GM12878 (cell line): ENCODE measurements at regions not wholly inside any gene's neighbourhood (a gene's known extent, or its start where the extent isn't known, plus 50 kb on each side); places are given as distances from the start of the nearest gene placed in this dataset.

ENCODE experiments used
- ATAC-seq: fragments of 200-7000 bp; cut with Tn5 transposase; 3 replicates; pipeline ENCODE4 v1.9.1; 2020; ENCODE audit warnings: mild to moderate bottlenecking, moderate library complexity
- BruUV-seq: library from RNA; stranded (reverse); fragments of 400-500 nt; replicated peaks from 2 replicates; lab custom pipeline; 2021; lab: Mats Ljungman, UMichigan
- CTCF ChIA-PET: fragments of 300-600 bp; sonication (Branson Sonifier 250); formaldehyde crosslinking; extraction: SDS; loops from one replicate; lab custom pipeline; 2021; ENCODE audit warnings: inconsistent platforms; lab: Yijun Ruan, JAX
- POLR2A ChIA-PET: fragments of 350-600 bp; formaldehyde crosslinking; extraction: SDS; loops from one replicate; lab custom pipeline; 2021; ENCODE audit warnings: inconsistent platforms; lab: Charles Lee
- RAD21 ChIA-PET: fragments of 300-600 bp; sonication (Branson Sonifier 250); formaldehyde crosslinking; loops from one replicate; lab custom pipeline; 2023; ENCODE audit warnings: antibody characterized with exemption; ENCODE audit not compliant: unreplicated experiment; lab: Charles Lee
- SMC1A ChIA-PET: fragments of 300-600 bp; sonication (Branson Sonifier 250); formaldehyde crosslinking; loops from one replicate; lab custom pipeline; 2023; ENCODE audit not compliant: unreplicated experiment, uncharacterized antibody; lab: Charles Lee
- DNase-seq: peaks from one replicate; pipeline ENCODE4 v3.0.0-alpha.2; 2011; ENCODE audit warnings: low read depth, low spot score
- FAIRE-seq: peaks from 3 replicates; lab custom pipeline; 2011; peaks lifted over from hg19 to GRCh38; lab: Jason Lieb, UNC
- H2AFZ ChIP-seq: 2 replicates; pipeline ENCODE4 v1.6.0; 2011; ENCODE audit warnings: low read depth, low read length, control low read depth; ENCODE audit not compliant: control insufficient read depth
- H3K27ac ChIP-seq: 2 replicates; pipeline ENCODE4 v1.5.1; 2011; ENCODE audit warnings: control low read depth; ENCODE audit not compliant: control insufficient read depth, insufficient read depth
- H3K27me3 ChIP-seq, 2 experiments: replicated peaks in 1 of 2; 2 replicates each; pipeline versions ENCODE4 v1.6.0 to v1.6.1; 2011; ENCODE audit warnings: low read length in 1 of 2; ENCODE audit not compliant: control insufficient read depth in 2 of 2, insufficient read depth in 2 of 2
- H3K36me3 ChIP-seq, 2 experiments: 2 replicates each; pipeline ENCODE4 v1.5.1; 2011; ENCODE audit warnings: low read length in 1 of 2; ENCODE audit not compliant: control insufficient read depth in 2 of 2, insufficient read depth in 2 of 2
- H3K4me1 ChIP-seq: 2 replicates; pipeline ENCODE4 v1.6.1; 2011; ENCODE audit warnings: mild to moderate bottlenecking, low read length, moderate library complexity, mixed read lengths; ENCODE audit not compliant: control insufficient read depth, insufficient read depth
- H3K4me2 ChIP-seq: 2 replicates; pipeline ENCODE4 v1.6.0; 2011; ENCODE audit warnings: control low read depth; ENCODE audit not compliant: control insufficient read depth, insufficient read depth
- H3K4me3 ChIP-seq: fragments of 200-600 bp; sonication (generic); 2 replicates; pipeline ENCODE4 v1.5.1; 2016
- H3K79me2 ChIP-seq: 2 replicates; pipeline ENCODE4 v1.6.0; 2011; ENCODE audit warnings: low read length; ENCODE audit not compliant: control insufficient read depth, insufficient read depth
- H3K9ac ChIP-seq: 2 replicates; pipeline ENCODE4 v1.8.0; 2011; ENCODE audit warnings: low read length, control low read depth, mixed read lengths; ENCODE audit not compliant: control insufficient read depth, insufficient read depth
- H3K9me3 ChIP-seq: replicated peaks from 3 replicates; pipeline ENCODE4 v1.5.1; 2011; ENCODE audit warnings: mild to moderate bottlenecking, low read length; ENCODE audit not compliant: control insufficient read depth, insufficient read depth
- H4K20me1 ChIP-seq: 2 replicates; pipeline ENCODE4 v1.6.0; 2011; ENCODE audit not compliant: control insufficient read depth, insufficient read depth
- BCL11A ChIP-seq: IDR thresholded peaks from 2 replicates; pipeline ENCODE4 v1.6.1; 2011; ENCODE audit warnings: low read depth, low read length
- BCL3 ChIP-seq: IDR thresholded peaks from 2 replicates; pipeline ENCODE4 v1.6.1; 2011; ENCODE audit warnings: borderline replicate concordance, low read depth, mild to moderate bottlenecking, moderate library complexity, low read length; ENCODE audit not compliant: insufficient read depth, poor library complexity, severe bottlenecking
- DPF2 ChIP-seq: fragments of 450-650 bp; IDR thresholded peaks from 2 replicates; pipeline ENCODE4 v1.6.1; 2017; ENCODE audit warnings: mild to moderate bottlenecking
- GABPA ChIP-seq: IDR thresholded peaks from 2 replicates; pipeline ENCODE4 v1.6.1; 2014; ENCODE audit warnings: antibody characterized with exemption, low read depth, mild to moderate bottlenecking, inconsistent platforms
- KDM1A ChIP-seq: fragments of 200-600 bp; sonication (generic); IDR thresholded peaks from 2 replicates; pipeline ENCODE4 v1.6.1; 2016; ENCODE audit warnings: borderline replicate concordance
- KLF5 ChIP-seq: fragments of 450-650 bp; IDR thresholded peaks from 2 replicates; pipeline ENCODE4 v1.6.1; 2014; ENCODE audit warnings: mild to moderate bottlenecking; ENCODE audit not compliant: partially characterized antibody
- MAX ChIP-seq: IDR thresholded peaks from 2 replicates; pipeline ENCODE4 v1.6.1; 2012; ENCODE audit warnings: low read depth, low read length, improper control_type of control experiment
- PBX3 ChIP-seq: IDR thresholded peaks from 2 replicates; pipeline ENCODE4 v1.6.1; 2011; ENCODE audit warnings: mild to moderate bottlenecking, low read depth, low read length, moderate library complexity; ENCODE audit not compliant: insufficient replicate concordance
- RAD51 ChIP-seq: fragments of 450-650 bp; IDR thresholded peaks from 2 replicates; pipeline ENCODE4 v1.6.1; 2016; ENCODE audit warnings: moderate library complexity, mild to moderate bottlenecking, inconsistent platforms
- RUNX3 ChIP-seq: IDR thresholded peaks from 2 replicates; pipeline ENCODE4 v1.6.1; 2012; ENCODE audit warnings: low read length, inconsistent platforms
- SREBF1 ChIP-seq: IDR thresholded peaks from 2 replicates; pipeline ENCODE4 v1.6.1; 2012; ENCODE audit warnings: mild to moderate bottlenecking, low read length
- TCF12 ChIP-seq: IDR thresholded peaks from 2 replicates; pipeline ENCODE4 v1.6.1; 2011; ENCODE audit warnings: low read depth, mild to moderate bottlenecking, low read length
- ZNF274 ChIP-seq: IDR thresholded peaks from one replicate; pipeline ENCODE4 v1.8.0; 2011; ENCODE audit not compliant: insufficient read length, insufficient read depth
- WGBS: methylation state at CpG from one replicate; pipeline ENCODE4 v1.1.6; 2016; ENCODE audit warnings: low lambda C conversion rate; ENCODE audit not compliant: insufficient replicate concordance, insufficient coverage; ENCODE audit errors: missing lambda C conversion rate; 5-methylcytosine and 5-hydroxymethylcytosine counted together
- in situ Hi-C: fragments of 300-500 bp; cut with MboI; formaldehyde crosslinking; loops from 9 replicates; pipeline ENCODE4 v1.14.3; 2018; ENCODE audit warnings: mixed read lengths
- intact Hi-C: fragments of 100-400 bp; cut with micrococcal nuclease; formaldehyde crosslinking; loops from one replicate; pipeline ENCODE4 v1.14.2; 2022; ENCODE audit not compliant: unreplicated experiment

- CTCF ChIA-PET = no interaction called here
- DNase-seq = no peak
- Histone ChIP-seq H4K20me1 (no peaks in the 10 kb centered on the region), H2AFZ (no peak overlapping the region), H3K9ac (no peak overlapping the region), H3K27ac (no peak overlapping the region), H3K4me3 (no peak overlapping the region), H3K9me3 (no peaks in the 10 kb centered on the region), H3K4me1 (no peaks in the 10 kb centered on the region), H3K36me3 (no peaks in the 10 kb centered on the region), H3K27me3 (no peaks in the 10 kb centered on the region), H3K4me2 (no peak overlapping the region), H3K79me2 (no peaks in the 10 kb centered on the region)
- ATAC-seq = no peak
- intact Hi-C loops = no loop called here
- WGBS = 47% methylated on average over 9 of the region's 9 CpGs
- SMC1A ChIA-PET = no interaction called here
- RAD21 ChIA-PET = no interaction called here
- no TSS peak for BruUV-seq
- TF ChIP-seq KDM1A (no peak), BCL3 (no peak), RUNX3 (no peak)
- FAIRE-seq = no peak
- in situ Hi-C loops = no loop called here
- POLR2A ChIA-PET = no interaction called here
These were observed 144.4 kb upstream of the TWIST2 start for GRCh38 chr2:238703436-238703835.

- Histone ChIP-seq H4K20me1 (no peaks in the 10 kb centered on the region), H2AFZ (no peak overlapping the region), H3K27ac (no peak overlapping the region), H3K4me2 (no peak overlapping the region), H3K27me3 (no peaks in the 10 kb centered on the region), H3K4me1 (no peaks in the 10 kb centered on the region), H3K79me2 (no peaks in the 10 kb centered on the region), H3K9ac (no peak overlapping the region), H3K9me3 (no peaks in the 10 kb centered on the region), H3K36me3 (no peaks in the 10 kb centered on the region), H3K4me3 (no peak overlapping the region)
- CTCF ChIA-PET = no interaction called here
- SMC1A ChIA-PET = no interaction called here
- intact Hi-C loops = no loop called here
- WGBS = 4% methylated on average over 11 of the region's 11 CpGs
- in situ Hi-C loops = no loop called here
- RAD21 ChIA-PET = no interaction called here
- no peak for TF ChIP-seq PBX3
- no peak for TF ChIP-seq GABPA
- no peak for TF ChIP-seq MAX
- TF ChIP-seq KLF5 = no peak
- TF ChIP-seq DPF2 = no peak
- TF ChIP-seq ZNF274 = no peak
- no peak for TF ChIP-seq SREBF1
- no peak for TF ChIP-seq TCF12
- no peak for TF ChIP-seq RAD51
- no peak for TF ChIP-seq BCL11A
- ATAC-seq (no peak), DNase-seq (no peak), FAIRE-seq (no peak)
- POLR2A ChIA-PET = no interaction called here
- BruUV-seq = no TSS peak
These were observed 143.2 kb upstream of the TWIST2 start for GRCh38 chr2:238704471-238705225.
